ENCODE measurements at regions not wholly inside any gene's neighbourhood (a gene's known extent, or its start where the extent isn't known, plus 50 kb on each side); places are given as distances from the start of the nearest gene placed in this dataset.
"Not testable (repeated sequence)": the region's sequence is repeated elsewhere in the genome, so short reads cannot be mapped to it uniquely, and the experiment has no call there.

- Histone ChIP-seq H3K27me3 (ENCODE audit: control insufficient read depth in 3 of 3, insufficient read depth in 3 of 3, low read length in 2 of 3) (no peaks in the 10 kb centered on the region), H3K9me3 (ENCODE audit: control insufficient read depth in 4 of 4, insufficient read depth in 3 of 4, low read length in 3 of 4) (peaks cover 0 to 3% (median 0%) of the 10 kb centered on the region in 4 donors), H3K36me3 (ENCODE audit: control insufficient read depth in 4 of 4, insufficient read depth in 4 of 4, low read length in 4 of 4) (no peaks in the 10 kb centered on the region), H3K4me3 (no peak overlapping the region), H3K4me1 (ENCODE audit: control insufficient read depth in 5 of 5, insufficient read depth in 5 of 5, low read length in 5 of 5) (peaks cover 0 to 5% (median 0%) of the 10 kb centered on the region in 5 donors), H3K9ac (ENCODE audit: insufficient read depth in 1 of 2, low read length in 2 of 2) (peak overlapping the region in 1 of 2 donors; percentile 13), H3K27ac (ENCODE audit: low read depth in 1 of 2, low read length in 1 of 2) (no peak overlapping the region)
- WGBS, 2 donors, result 58 to 77% methylated on average over 2 of the region's 2 CpGs
- TF ChIP-seq, protein P1, sequence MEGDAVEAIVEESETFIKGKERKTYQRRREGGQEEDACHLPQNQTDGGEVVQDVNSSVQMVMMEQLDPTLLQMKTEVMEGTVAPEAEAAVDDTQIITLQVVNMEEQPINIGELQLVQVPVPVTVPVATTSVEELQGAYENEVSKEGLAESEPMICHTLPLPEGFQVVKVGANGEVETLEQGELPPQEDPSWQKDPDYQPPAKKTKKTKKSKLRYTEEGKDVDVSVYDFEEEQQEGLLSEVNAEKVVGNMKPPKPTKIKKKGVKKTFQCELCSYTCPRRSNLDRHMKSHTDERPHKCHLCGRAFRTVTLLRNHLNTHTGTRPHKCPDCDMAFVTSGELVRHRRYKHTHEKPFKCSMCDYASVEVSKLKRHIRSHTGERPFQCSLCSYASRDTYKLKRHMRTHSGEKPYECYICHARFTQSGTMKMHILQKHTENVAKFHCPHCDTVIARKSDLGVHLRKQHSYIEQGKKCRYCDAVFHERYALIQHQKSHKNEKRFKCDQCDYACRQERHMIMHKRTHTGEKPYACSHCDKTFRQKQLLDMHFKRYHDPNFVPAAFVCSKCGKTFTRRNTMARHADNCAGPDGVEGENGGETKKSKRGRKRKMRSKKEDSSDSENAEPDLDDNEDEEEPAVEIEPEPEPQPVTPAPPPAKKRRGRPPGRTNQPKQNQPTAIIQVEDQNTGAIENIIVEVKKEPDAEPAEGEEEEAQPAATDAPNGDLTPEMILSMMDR (IDR thresholded peaks at IDR 0.05; ENCODE audit: control extremely low read depth, extremely low read depth), result no peak
- peak; percentile 53 for ATAC-seq (ENCODE audit: insufficient read depth, low FRiP score)
- DNase-seq, result peak; percentile 53 to 89 (median 86)
These were observed 141.6 kb downstream of the SLC25A46 start for GRCh38 chr5:110880413-110880812.

DNA sequence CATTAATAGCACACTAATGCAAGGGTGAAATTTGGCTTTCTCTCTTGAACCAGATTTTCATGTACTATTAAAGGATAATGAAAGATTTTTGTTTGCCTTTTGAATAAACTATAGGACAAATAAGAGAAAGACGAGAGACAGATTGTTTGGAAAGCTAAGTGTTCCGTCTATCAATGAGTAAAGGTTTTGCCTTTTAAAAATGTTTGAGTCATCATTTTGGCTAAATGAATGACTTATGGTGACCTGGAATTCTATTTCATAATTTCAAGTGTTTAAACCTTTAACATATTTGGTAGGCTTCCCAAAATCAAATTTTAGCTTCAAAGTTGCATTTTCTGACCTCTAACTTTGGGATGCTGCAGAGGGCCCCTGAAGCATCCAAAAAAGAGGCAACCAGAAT is 145.2 kb downstream of the SLC25A46 start:
- Histone ChIP-seq H3K9me3 (ENCODE audit: control insufficient read depth in 4 of 4, insufficient read depth in 3 of 4, low read length in 3 of 4) (no peaks in the 10 kb centered on the region), H3K27ac (ENCODE audit: low read depth in 1 of 2, low read length in 1 of 2) (no peak overlapping the region), H3K27me3 (ENCODE audit: control insufficient read depth in 3 of 3, insufficient read depth in 3 of 3, low read length in 2 of 3) (no peaks in the 10 kb centered on the region), H3K4me1 (ENCODE audit: control insufficient read depth in 5 of 5, insufficient read depth in 5 of 5, low read length in 5 of 5) (peaks cover 0 to 5% (median 0%) of the 10 kb centered on the region in 5 donors), H3K36me3 (ENCODE audit: control insufficient read depth in 4 of 4, insufficient read depth in 4 of 4, low read length in 4 of 4) (no peaks in the 10 kb centered on the region), H3K4me3 (no peak overlapping the region), H3K9ac (ENCODE audit: insufficient read depth in 1 of 2, low read length in 2 of 2) (no peak overlapping the region)
- TF ChIP-seq, protein P1 (IDR thresholded peaks at IDR 0.05; ENCODE audit: control extremely low read depth, extremely low read depth), result no peak
- 47 to 83% methylated on average over 2 of the region's 2 CpGs for WGBS, 2 donors
- DNase-seq (no peak), ATAC-seq (ENCODE audit: insufficient read depth, low FRiP score) (no peak)

DNA sequence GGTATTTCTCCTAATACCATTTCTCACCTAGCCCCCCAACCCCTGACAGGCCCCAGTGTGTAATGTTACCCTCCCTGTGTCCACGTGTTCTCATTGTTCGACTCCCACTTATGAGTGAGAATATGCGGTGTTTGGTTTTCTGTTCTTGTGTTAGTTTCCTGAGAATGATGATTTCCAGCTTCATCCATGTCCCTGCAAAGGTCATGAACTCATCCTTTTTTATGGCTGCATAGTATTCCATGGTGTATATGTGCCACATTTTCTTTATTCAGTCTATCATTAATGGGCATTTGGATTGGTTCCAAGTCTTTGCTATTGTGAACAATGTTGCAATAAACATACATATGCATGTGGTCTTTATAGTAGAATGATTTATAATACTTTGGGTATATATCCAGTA is 148.4 kb downstream of the SLC25A46 start:
- H3K27ac ChIP-seq (ENCODE audit: low read depth in 1 of 2, low read length in 1 of 2); H3K36me3 ChIP-seq (ENCODE audit: control insufficient read depth in 4 of 4, insufficient read depth in 4 of 4, low read length in 4 of 4); H3K9ac ChIP-seq (ENCODE audit: insufficient read depth in 1 of 2, low read length in 2 of 2); H3K4me1 ChIP-seq (ENCODE audit: control insufficient read depth in 5 of 5, insufficient read depth in 5 of 5, low read length in 5 of 5); DNase-seq; H3K4me3 ChIP-seq; H3K9me3 ChIP-seq (ENCODE audit: control insufficient read depth in 4 of 4, insufficient read depth in 3 of 4, low read length in 3 of 4); H3K27me3 ChIP-seq (ENCODE audit: control insufficient read depth in 3 of 3, insufficient read depth in 3 of 3, low read length in 2 of 3); ATAC-seq (ENCODE audit: insufficient read depth, low FRiP score): not testable (repeated sequence)
- WGBS, 2 donors, result 96 to 97% methylated on average over 3 of the region's 3 CpGs

- H3K9me3 ChIP-seq (ENCODE audit: control insufficient read depth in 4 of 4, insufficient read depth in 3 of 4, low read length in 3 of 4); H3K27me3 ChIP-seq (ENCODE audit: control insufficient read depth in 3 of 3, insufficient read depth in 3 of 3, low read length in 2 of 3); H3K4me1 ChIP-seq (ENCODE audit: control insufficient read depth in 5 of 5, insufficient read depth in 5 of 5, low read length in 5 of 5); ATAC-seq (ENCODE audit: insufficient read depth, low FRiP score); H3K4me3 ChIP-seq; H3K9ac ChIP-seq (ENCODE audit: insufficient read depth in 1 of 2, low read length in 2 of 2); H3K36me3 ChIP-seq (ENCODE audit: control insufficient read depth in 4 of 4, insufficient read depth in 4 of 4, low read length in 4 of 4); H3K27ac ChIP-seq (ENCODE audit: low read depth in 1 of 2, low read length in 1 of 2): not testable (repeated sequence)
- WGBS, 2 donors, result 70 to 83% methylated on average over 35 to 36 of the region's 36 CpGs
- peak in 2 of 3 donors; percentile 29 to 39 for DNase-seq
These were observed 155.2 kb downstream of the SLC25A46 start for GRCh38 chr5:110893854-110894483.
